H1 (cell line): ENCODE measurements at regions not wholly inside any gene's neighbourhood (a gene's known extent, or its start where the extent isn't known, plus 50 kb on each side); places are given as distances from the start of the nearest gene placed in this dataset.

Experiments used
- TF ChIP-seq, protein P1 (sequence below): fragments of 300-600 bp; sonication (generic); IDR thresholded peaks from 2 replicates; pipeline ENCODE4 v1.7.1; 2012; ENCODE audit warnings: low read length, moderate library complexity, mild to moderate bottlenecking, inconsistent platforms; ENCODE audit not compliant: insufficient replicate concordance

- TF ChIP-seq, protein P1, sequence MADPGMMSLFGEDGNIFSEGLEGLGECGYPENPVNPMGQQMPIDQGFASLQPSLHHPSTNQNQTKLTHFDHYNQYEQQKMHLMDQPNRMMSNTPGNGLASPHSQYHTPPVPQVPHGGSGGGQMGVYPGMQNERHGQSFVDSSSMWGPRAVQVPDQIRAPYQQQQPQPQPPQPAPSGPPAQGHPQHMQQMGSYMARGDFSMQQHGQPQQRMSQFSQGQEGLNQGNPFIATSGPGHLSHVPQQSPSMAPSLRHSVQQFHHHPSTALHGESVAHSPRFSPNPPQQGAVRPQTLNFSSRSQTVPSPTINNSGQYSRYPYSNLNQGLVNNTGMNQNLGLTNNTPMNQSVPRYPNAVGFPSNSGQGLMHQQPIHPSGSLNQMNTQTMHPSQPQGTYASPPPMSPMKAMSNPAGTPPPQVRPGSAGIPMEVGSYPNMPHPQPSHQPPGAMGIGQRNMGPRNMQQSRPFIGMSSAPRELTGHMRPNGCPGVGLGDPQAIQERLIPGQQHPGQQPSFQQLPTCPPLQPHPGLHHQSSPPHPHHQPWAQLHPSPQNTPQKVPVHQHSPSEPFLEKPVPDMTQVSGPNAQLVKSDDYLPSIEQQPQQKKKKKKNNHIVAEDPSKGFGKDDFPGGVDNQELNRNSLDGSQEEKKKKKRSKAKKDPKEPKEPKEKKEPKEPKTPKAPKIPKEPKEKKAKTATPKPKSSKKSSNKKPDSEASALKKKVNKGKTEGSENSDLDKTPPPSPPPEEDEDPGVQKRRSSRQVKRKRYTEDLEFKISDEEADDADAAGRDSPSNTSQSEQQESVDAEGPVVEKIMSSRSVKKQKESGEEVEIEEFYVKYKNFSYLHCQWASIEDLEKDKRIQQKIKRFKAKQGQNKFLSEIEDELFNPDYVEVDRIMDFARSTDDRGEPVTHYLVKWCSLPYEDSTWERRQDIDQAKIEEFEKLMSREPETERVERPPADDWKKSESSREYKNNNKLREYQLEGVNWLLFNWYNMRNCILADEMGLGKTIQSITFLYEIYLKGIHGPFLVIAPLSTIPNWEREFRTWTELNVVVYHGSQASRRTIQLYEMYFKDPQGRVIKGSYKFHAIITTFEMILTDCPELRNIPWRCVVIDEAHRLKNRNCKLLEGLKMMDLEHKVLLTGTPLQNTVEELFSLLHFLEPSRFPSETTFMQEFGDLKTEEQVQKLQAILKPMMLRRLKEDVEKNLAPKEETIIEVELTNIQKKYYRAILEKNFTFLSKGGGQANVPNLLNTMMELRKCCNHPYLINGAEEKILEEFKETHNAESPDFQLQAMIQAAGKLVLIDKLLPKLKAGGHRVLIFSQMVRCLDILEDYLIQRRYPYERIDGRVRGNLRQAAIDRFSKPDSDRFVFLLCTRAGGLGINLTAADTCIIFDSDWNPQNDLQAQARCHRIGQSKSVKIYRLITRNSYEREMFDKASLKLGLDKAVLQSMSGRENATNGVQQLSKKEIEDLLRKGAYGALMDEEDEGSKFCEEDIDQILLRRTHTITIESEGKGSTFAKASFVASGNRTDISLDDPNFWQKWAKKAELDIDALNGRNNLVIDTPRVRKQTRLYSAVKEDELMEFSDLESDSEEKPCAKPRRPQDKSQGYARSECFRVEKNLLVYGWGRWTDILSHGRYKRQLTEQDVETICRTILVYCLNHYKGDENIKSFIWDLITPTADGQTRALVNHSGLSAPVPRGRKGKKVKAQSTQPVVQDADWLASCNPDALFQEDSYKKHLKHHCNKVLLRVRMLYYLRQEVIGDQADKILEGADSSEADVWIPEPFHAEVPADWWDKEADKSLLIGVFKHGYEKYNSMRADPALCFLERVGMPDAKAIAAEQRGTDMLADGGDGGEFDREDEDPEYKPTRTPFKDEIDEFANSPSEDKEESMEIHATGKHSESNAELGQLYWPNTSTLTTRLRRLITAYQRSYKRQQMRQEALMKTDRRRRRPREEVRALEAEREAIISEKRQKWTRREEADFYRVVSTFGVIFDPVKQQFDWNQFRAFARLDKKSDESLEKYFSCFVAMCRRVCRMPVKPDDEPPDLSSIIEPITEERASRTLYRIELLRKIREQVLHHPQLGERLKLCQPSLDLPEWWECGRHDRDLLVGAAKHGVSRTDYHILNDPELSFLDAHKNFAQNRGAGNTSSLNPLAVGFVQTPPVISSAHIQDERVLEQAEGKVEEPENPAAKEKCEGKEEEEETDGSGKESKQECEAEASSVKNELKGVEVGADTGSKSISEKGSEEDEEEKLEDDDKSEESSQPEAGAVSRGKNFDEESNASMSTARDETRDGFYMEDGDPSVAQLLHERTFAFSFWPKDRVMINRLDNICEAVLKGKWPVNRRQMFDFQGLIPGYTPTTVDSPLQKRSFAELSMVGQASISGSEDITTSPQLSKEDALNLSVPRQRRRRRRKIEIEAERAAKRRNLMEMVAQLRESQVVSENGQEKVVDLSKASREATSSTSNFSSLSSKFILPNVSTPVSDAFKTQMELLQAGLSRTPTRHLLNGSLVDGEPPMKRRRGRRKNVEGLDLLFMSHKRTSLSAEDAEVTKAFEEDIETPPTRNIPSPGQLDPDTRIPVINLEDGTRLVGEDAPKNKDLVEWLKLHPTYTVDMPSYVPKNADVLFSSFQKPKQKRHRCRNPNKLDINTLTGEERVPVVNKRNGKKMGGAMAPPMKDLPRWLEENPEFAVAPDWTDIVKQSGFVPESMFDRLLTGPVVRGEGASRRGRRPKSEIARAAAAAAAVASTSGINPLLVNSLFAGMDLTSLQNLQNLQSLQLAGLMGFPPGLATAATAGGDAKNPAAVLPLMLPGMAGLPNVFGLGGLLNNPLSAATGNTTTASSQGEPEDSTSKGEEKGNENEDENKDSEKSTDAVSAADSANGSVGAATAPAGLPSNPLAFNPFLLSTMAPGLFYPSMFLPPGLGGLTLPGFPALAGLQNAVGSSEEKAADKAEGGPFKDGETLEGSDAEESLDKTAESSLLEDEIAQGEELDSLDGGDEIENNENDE, result no peak
These were observed 218.3 kb downstream of the RBFOX3 start (continued) for GRCh38 chr17:79392598-79392997.
